ENCODE measurements at regions not wholly inside any gene's neighbourhood (a gene's known extent, or its start where the extent isn't known, plus 50 kb on each side); places are given as distances from the start of the nearest gene placed in this dataset.
"Not testable (repeated sequence)": the region's sequence is repeated elsewhere in the genome, so short reads cannot be mapped to it uniquely, and the experiment has no call there.

- CTCF ChIA-PET, result no interaction called here
- Histone ChIP-seq H3K4me2 (ENCODE audit: low read length) (no peak overlapping the region), H3K9me3 (ENCODE audit: low read length) (0 out of 2 replicates have a peak, but pooled peaks cover 4% of the 10 kb centered on the region), H3K27me3 (ENCODE audit: low read length) (peaks cover 3% of the 10 kb centered on the region; the same call in 1 of the 2 replicates), H3K27ac (ENCODE audit: low read length) (no peak overlapping the region), H3F3A (ENCODE audit: low read length, unreplicated experiment) (no peaks in the 10 kb centered on the region), H3K9me2 (replicated peaks; ENCODE audit: low read length) (no peaks in the 10 kb centered on the region), H3K79me2 (ENCODE audit: low read length) (no peaks in the 10 kb centered on the region), H2AFZ (ENCODE audit: low read length) (no peak overlapping the region), H3K4me3 (ENCODE audit: low read length) (no peak overlapping the region), H3K36me3 (ENCODE audit: low read depth, low read length) (no peaks in the 10 kb centered on the region), H3K9ac (ENCODE audit: low read length) (no peak overlapping the region), H3K4me1 (ENCODE audit: insufficient read depth, low read length) (no peaks in the 10 kb centered on the region), H4K20me1 (ENCODE audit: low read length) (no peaks in the 10 kb centered on the region)
- ATAC-seq (no peak), DNase-seq (no peak)
- POLR2A ChIA-PET (ENCODE audit: unreplicated experiment), result no interaction called here
- TF ChIP-seq EZH2phosphoT487 (IDR thresholded peaks at IDR 0.05; ENCODE audit: borderline replicate concordance, low read length), result no peak
- no peak for TF ChIP-seq CTCF (conservative IDR thresholded peaks at IDR 0.05; ENCODE audit: low read depth, low read length)
- no TSS peak for BruUV-seq (replicated peaks)
- intact Hi-C loops (cut with micrococcal nuclease), result no loop called here
Observed at GRCh38 chr3:55252921-55253320, 234.2 kb downstream of the WNT5A start.

GRCh38 chr3:55249156-55249555 lies 237.9 kb downstream of the WNT5A start:
- H3K27me3 ChIP-seq (ENCODE audit: low read length); H3K4me3 ChIP-seq (ENCODE audit: low read length); intact Hi-C loops (cut with micrococcal nuclease); POLR2A ChIA-PET (ENCODE audit: unreplicated experiment); H3K36me3 ChIP-seq (ENCODE audit: low read depth, low read length); H3K9ac ChIP-seq (ENCODE audit: low read length); H3F3A ChIP-seq (ENCODE audit: low read length, unreplicated experiment); H3K27ac ChIP-seq (ENCODE audit: low read length); H3K79me2 ChIP-seq (ENCODE audit: low read length); BruUV-seq (replicated peaks); ATAC-seq; H3K4me2 ChIP-seq (ENCODE audit: low read length); H3K4me1 ChIP-seq (ENCODE audit: insufficient read depth, low read length); CTCF ChIA-PET; H3K9me2 ChIP-seq (replicated peaks; ENCODE audit: low read length); H2AFZ ChIP-seq (ENCODE audit: low read length); H3K9me3 ChIP-seq (ENCODE audit: low read length); H4K20me1 ChIP-seq (ENCODE audit: low read length): not testable (repeated sequence)
- peak; percentile 36 for DNase-seq

- no TSS peak for BruUV-seq (replicated peaks)
- Histone ChIP-seq H3K4me2 (ENCODE audit: low read length) (no peak overlapping the region), H4K20me1 (ENCODE audit: low read length) (no peaks in the 10 kb centered on the region), H3K9me2 (replicated peaks; ENCODE audit: low read length) (no peaks in the 10 kb centered on the region), H3K9ac (ENCODE audit: low read length) (no peak overlapping the region), H3K27ac (ENCODE audit: low read length) (no peak overlapping the region), H3K36me3 (ENCODE audit: low read depth, low read length) (no peaks in the 10 kb centered on the region), H3F3A (ENCODE audit: low read length, unreplicated experiment) (no peaks in the 10 kb centered on the region), H2AFZ (ENCODE audit: low read length) (no peak overlapping the region), H3K4me3 (ENCODE audit: low read length) (no peak overlapping the region), H3K27me3 (ENCODE audit: low read length) (no peaks in the 10 kb centered on the region), H3K79me2 (ENCODE audit: low read length) (no peaks in the 10 kb centered on the region), H3K9me3 (ENCODE audit: low read length) (no peaks in the 10 kb centered on the region), H3K4me1 (ENCODE audit: insufficient read depth, low read length) (no peaks in the 10 kb centered on the region)
- ChIA-PET POLR2A (ENCODE audit: unreplicated experiment) (no interaction called here), CTCF (no interaction called here)
- TF ChIP-seq EZH2 (IDR thresholded peaks at IDR 0.05; ENCODE audit: low read length, unreplicated experiment) (no peak), EZH2phosphoT487 (IDR thresholded peaks at IDR 0.05; ENCODE audit: borderline replicate concordance, low read length) (no peak), CTCF (conservative IDR thresholded peaks at IDR 0.05; ENCODE audit: low read depth, low read length) (no peak)
- ATAC-seq (no peak), DNase-seq (no peak)
- intact Hi-C loops (cut with micrococcal nuclease), result no loop called here
Observed at GRCh38 chr3:55247666-55248065, 239.4 kb downstream of the WNT5A start.

All from PC-3 (cell line).